Esophagus squamous epithelium (tissue), 5 donors: ENCODE measurements at regions not wholly inside any gene's neighbourhood (a gene's known extent, or its start where the extent isn't known, plus 50 kb on each side); places are given as distances from the start of the nearest gene placed in this dataset.

Experiments used
- DNase-seq: peaks from one replicate; lab custom pipeline; 2025; lab: John Stamatoyannopoulos, UW
- H3K27ac ChIP-seq, 4 donors: fragments of 200-600 bp; sonication (generic); one replicate each; pipeline ENCODE4 v1.5.1; 2016 to 2019; ENCODE audit warnings: mild to moderate bottlenecking in 1 of 4
- H3K27me3 ChIP-seq, 4 donors: fragments of 200-600 bp; sonication (generic); 1 replicate in 3 of 4; 2 replicates in 1 of 4; pipeline versions ENCODE4 v1.5.1 to v1.6.0; 2017 to 2021; ENCODE audit warnings: antibody characterized with exemption in 1 of 4
- H3K36me3 ChIP-seq, 3 donors: fragments of 200-600 bp; sonication (generic); one replicate each; pipeline ENCODE4 v1.5.1; 2016 to 2019
- H3K4me1 ChIP-seq, 3 donors: fragments of 200-600 bp; sonication (generic); one replicate each; pipeline ENCODE4 v1.5.1; 2017 to 2019
- H3K4me3 ChIP-seq, 4 donors: fragments of 200-600 bp; sonication (generic); 1 replicate in 3 of 4; 2 replicates in 1 of 4; pipeline ENCODE4 v1.5.1; 2016 to 2019; ENCODE audit warnings: mild to moderate bottlenecking in 2 of 4, moderate library complexity in 1 of 4
- H3K9me3 ChIP-seq, 3 donors: fragments of 200-600 bp; sonication (generic); one replicate each; pipeline ENCODE4 v1.5.1; 2016 to 2019
- POLR2A ChIP-seq, 4 donors: fragments of 450-650 bp; IDR thresholded peaks; one replicate each; pipeline ENCODE4 v1.6.1; 2017; ENCODE audit warnings: antibody characterized with exemption in 4 of 4, mild to moderate bottlenecking in 4 of 4, moderate library complexity in 3 of 4
- WGBS, 2 donors: methylation state at CpG; one replicate each; pipeline ENCODE4 v1.1.5; 2018; 5-methylcytosine and 5-hydroxymethylcytosine counted together
- intact Hi-C: fragments of 100-400 bp; cut with DNase I; formaldehyde crosslinking; loops from one replicate; pipeline ENCODE4 v1.15.0; 2022
- TF ChIP-seq, protein P1 (sequence below), 6 experiments: fragments of 450-650 bp in 4 of 6; fragments of 200-600 bp in 2 of 6; sonication (generic) in 2 of 6; IDR thresholded peaks; one replicate each; pipeline ENCODE4 v1.5.1; 2016 to 2019; ENCODE audit warnings: antibody characterized with exemption in 6 of 6, mild to moderate bottlenecking in 4 of 6, moderate library complexity in 4 of 6
- donor health status: DM: yes; HTN: yes; CAD: no.

DNA sequence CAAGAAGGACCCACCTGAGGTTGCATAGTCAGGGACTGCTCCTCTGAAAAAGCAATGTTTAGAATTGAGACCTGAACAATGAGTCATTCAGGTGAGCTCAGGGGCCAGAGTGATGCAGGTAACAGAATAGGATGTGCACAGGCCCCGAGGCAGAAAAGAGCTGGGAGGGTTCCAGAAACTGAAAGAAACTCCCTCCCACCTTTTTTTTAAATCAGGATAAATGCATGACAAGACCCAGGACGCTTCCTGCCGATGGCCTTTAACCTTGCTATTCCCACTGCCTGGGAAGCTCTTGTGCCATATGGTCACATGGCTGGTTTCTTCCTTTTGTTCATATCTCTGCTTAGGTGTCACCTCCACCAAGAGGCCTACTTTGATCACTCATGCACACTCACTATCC lies 214.2 kb upstream of the ZBED5 start:
- no peak for TF ChIP-seq POLR2A (IDR thresholded peaks at IDR 0.05)
- TF ChIP-seq, protein P1, sequence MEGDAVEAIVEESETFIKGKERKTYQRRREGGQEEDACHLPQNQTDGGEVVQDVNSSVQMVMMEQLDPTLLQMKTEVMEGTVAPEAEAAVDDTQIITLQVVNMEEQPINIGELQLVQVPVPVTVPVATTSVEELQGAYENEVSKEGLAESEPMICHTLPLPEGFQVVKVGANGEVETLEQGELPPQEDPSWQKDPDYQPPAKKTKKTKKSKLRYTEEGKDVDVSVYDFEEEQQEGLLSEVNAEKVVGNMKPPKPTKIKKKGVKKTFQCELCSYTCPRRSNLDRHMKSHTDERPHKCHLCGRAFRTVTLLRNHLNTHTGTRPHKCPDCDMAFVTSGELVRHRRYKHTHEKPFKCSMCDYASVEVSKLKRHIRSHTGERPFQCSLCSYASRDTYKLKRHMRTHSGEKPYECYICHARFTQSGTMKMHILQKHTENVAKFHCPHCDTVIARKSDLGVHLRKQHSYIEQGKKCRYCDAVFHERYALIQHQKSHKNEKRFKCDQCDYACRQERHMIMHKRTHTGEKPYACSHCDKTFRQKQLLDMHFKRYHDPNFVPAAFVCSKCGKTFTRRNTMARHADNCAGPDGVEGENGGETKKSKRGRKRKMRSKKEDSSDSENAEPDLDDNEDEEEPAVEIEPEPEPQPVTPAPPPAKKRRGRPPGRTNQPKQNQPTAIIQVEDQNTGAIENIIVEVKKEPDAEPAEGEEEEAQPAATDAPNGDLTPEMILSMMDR (IDR thresholded peaks at IDR 0.05) = no peak
- Histone ChIP-seq H3K27ac (no peak overlapping the region), H3K9me3 (no peaks in the 10 kb centered on the region), H3K4me3 (no peak overlapping the region), H3K27me3 (no peaks in the 10 kb centered on the region), H3K36me3 (no peaks in the 10 kb centered on the region), H3K4me1 (no peaks in the 10 kb centered on the region)
- intact Hi-C loops = no loop called here
- WGBS, 2 donors = 38 to 39% methylated on average over 3 of the region's 3 CpGs
- DNase-seq = no peak

- H3K4me1 ChIP-seq = no peaks in the 10 kb centered on the region
- no peak for TF ChIP-seq POLR2A (IDR thresholded peaks at IDR 0.05)
- TF ChIP-seq, protein P1 (IDR thresholded peaks at IDR 0.05) = no peak
- H3K4me3 ChIP-seq = no peak overlapping the region
- no peaks in the 10 kb centered on the region for H3K36me3 ChIP-seq
- no peak for DNase-seq
- H3K27me3 ChIP-seq = no peaks in the 10 kb centered on the region
- WGBS, 2 donors = 17 to 45% methylated on average over 1 of the region's 1 CpG
- intact Hi-C loops = no loop called here
- H3K9me3 ChIP-seq = no peaks in the 10 kb centered on the region
- no peak overlapping the region for H3K27ac ChIP-seq
Measured at GRCh38 chr11:11071486-11071885, 213.6 kb upstream of the ZBED5 start.

- WGBS, 2 donors = 76 to 85% methylated on average over 7 to 9 of the region's 9 CpGs
Measured at GRCh38 chr11:11070976-11071375, 213.1 kb upstream of the ZBED5 start.

DNA sequence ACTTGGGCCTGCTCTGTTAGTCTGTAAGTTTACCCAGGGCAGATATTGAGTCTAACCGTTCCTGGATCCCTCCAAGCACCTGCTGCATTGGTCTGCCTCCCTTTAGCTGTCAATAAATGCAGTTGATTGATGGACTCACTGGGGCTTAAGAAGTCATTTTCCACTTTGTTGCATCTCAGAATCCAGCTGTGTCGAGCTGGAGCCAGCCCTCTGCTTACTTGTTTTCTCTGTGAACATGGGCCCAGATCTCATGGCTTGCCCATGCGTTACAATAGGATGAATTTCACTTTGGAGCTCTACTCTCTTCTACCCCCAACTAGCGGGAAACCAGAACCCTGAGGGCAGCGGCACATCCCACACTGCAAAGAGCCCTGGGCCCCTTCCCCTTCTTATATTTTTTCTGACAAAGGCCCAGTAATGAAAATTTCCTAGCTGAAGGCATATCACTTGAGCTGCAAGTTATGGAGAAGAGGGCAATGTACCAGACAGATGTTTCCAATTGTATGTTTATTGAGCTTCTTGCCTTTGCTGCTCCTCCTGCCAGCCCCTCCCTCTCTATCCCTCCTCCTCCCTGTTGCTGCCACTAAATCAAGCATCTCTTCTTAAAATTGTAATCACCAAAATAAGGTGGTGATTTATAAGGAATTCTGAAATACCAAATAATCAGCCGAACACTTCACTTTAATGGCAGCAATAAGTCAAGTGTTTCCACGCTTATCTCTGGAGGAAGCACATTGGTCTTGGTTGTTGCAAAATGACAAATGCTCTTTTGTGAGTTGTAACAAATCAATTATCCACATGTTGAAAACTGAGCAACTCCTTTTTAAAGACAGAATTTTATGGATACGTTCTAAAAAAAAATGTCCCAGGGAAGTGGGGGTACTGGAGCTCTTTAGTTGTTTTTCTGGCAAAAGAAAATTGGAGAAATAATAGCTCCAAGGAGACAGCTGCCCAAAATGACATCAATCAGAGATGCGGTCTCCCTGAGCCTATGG lies 212.3 kb upstream of the ZBED5 start:
- Histone ChIP-seq H3K9me3 (no peaks in the 10 kb centered on the region), H3K36me3 (no peaks in the 10 kb centered on the region), H3K27me3 (no peaks in the 10 kb centered on the region), H3K4me1 (no peaks in the 10 kb centered on the region), H3K4me3 (no peak overlapping the region), H3K27ac (no peak overlapping the region)
- intact Hi-C loops = no loop called here
- no peak for DNase-seq
- 66 to 91% methylated on average over 9 of the region's 9 CpGs for WGBS, 2 donors
- TF ChIP-seq POLR2A (IDR thresholded peaks at IDR 0.05) = no peak
- TF ChIP-seq, protein P1 (IDR thresholded peaks at IDR 0.05) = no peak

More at GRCh38 chr11:11070976-11071375, 213.1 kb upstream of the ZBED5 start:
- Histone ChIP-seq H3K9me3 (no peaks in the 10 kb centered on the region), H3K4me1 (no peaks in the 10 kb centered on the region), H3K36me3 (no peaks in the 10 kb centered on the region), H3K27ac (no peak overlapping the region), H3K4me3 (no peak overlapping the region), H3K27me3 (no peaks in the 10 kb centered on the region)
- DNase-seq = no peak
- no peak for TF ChIP-seq POLR2A (IDR thresholded peaks at IDR 0.05)
- TF ChIP-seq, protein P1 (IDR thresholded peaks at IDR 0.05) = no peak
- intact Hi-C loops = no loop called here

GRCh38 chr11:11068113-11068512 lies 210.3 kb upstream of the ZBED5 start:
- no peak for TF ChIP-seq POLR2A (IDR thresholded peaks at IDR 0.05)
- TF ChIP-seq, protein P1 (IDR thresholded peaks at IDR 0.05) = no peak

More at GRCh38 chr11:11068113-11068512, 210.3 kb upstream of the ZBED5 start:
- Histone ChIP-seq H3K4me1 (no peaks in the 10 kb centered on the region), H3K9me3 (no peaks in the 10 kb centered on the region), H3K27me3 (no peaks in the 10 kb centered on the region), H3K27ac (no peak overlapping the region), H3K36me3 (no peaks in the 10 kb centered on the region), H3K4me3 (no peak overlapping the region)
- DNase-seq = no peak
- intact Hi-C loops = no loop called here
- WGBS, 2 donors = 100% methylated on average over 2 to 4 of the region's 4 CpGs
